Prostate gland (tissue), 2 donors: ENCODE measurements at regions not wholly inside any gene's neighbourhood (a gene's known extent, or its start where the extent isn't known, plus 50 kb on each side); places are given as distances from the start of the nearest gene placed in this dataset.

Experiments used
- DNase-seq: peaks from one replicate; pipeline ENCODE4 v3.0.0-alpha.2; 2019; ENCODE audit warnings: low spot score
- H3K27ac ChIP-seq, 2 donors: fragments of 200-600 bp; sonication (generic); 2 replicates each; pipeline ENCODE4 v1.5.1; 2017 to 2019
- H3K27me3 ChIP-seq: fragments of 200-600 bp; sonication (generic); replicated peaks from 2 replicates; pipeline ENCODE4 v1.5.1; 2019; ENCODE audit not compliant: insufficient read depth
- H3K36me3 ChIP-seq, 2 donors: fragments of 200-600 bp; sonication (generic); 1 replicate in 1 of 2; 2 replicates in 1 of 2; pipeline versions ENCODE4 v1.5.1 to v1.8.1; 2017 to 2019
- H3K4me1 ChIP-seq: fragments of 200-600 bp; sonication (generic); replicated peaks from 2 replicates; pipeline ENCODE4 v1.5.1; 2019
- H3K4me3 ChIP-seq, 2 donors: fragments of 200-600 bp; sonication (generic); 2 replicates each; pipeline ENCODE4 v1.5.1; 2017 to 2019
- H3K9me3 ChIP-seq: fragments of 200-600 bp; sonication (generic); 2 replicates; pipeline ENCODE4 v1.5.1; 2017
- CTCF ChIP-seq, 4 experiments: fragments of 200-600 bp in 2 of 4; fragments of 450-650 bp in 2 of 4; sonication (generic) in 2 of 4; IDR thresholded peaks; 1 replicate in 3 of 4; 2 replicates in 1 of 4; pipeline ENCODE4 v1.5.1; 2016 to 2019; ENCODE audit warnings: antibody characterized with exemption in 4 of 4, mild to moderate bottlenecking in 2 of 4, moderate library complexity in 2 of 4
- POLR2A ChIP-seq: fragments of 450-650 bp; IDR thresholded peaks from one replicate; pipeline ENCODE4 v1.6.1; 2016; ENCODE audit warnings: antibody characterized with exemption, mild to moderate bottlenecking
- POLR2AphosphoS5 ChIP-seq: sonication (generic); formaldehyde crosslinking; IDR thresholded peaks from one replicate; pipeline ENCODE4 v1.6.1; 2017; ENCODE audit warnings: antibody characterized with exemption
- WGBS: methylation state at CpG from one replicate; pipeline ENCODE4 v1.1.5; 2018; 5-methylcytosine and 5-hydroxymethylcytosine counted together
- intact Hi-C: fragments of 100-400 bp; cut with DNase I; formaldehyde crosslinking; loops from one replicate; pipeline ENCODE4 v1.14.2; 2022

- Histone ChIP-seq H3K27me3 (no peaks in the 10 kb centered on the region), H3K4me1 (no peaks in the 10 kb centered on the region), H3K36me3 (no peaks in the 10 kb centered on the region), H3K9me3 (no peaks in the 10 kb centered on the region), H3K27ac (no peak overlapping the region), H3K4me3 (no peak overlapping the region)
- no peak for DNase-seq
- TF ChIP-seq POLR2A = no peak
- no peak for TF ChIP-seq CTCF (IDR thresholded peaks at IDR 0.05)
- no peak for TF ChIP-seq POLR2AphosphoS5
- intact Hi-C loops = no loop called here
Measured at GRCh38 chr5:130287438-130287837, 383.2 kb downstream of the CHSY3 start.

- DNase-seq = no peak
- WGBS = 35% methylated on average over 2 of the region's 2 CpGs
- Histone ChIP-seq H3K36me3 (no peaks in the 10 kb centered on the region), H3K4me1 (no peaks in the 10 kb centered on the region), H3K4me3 (no peak overlapping the region), H3K27me3 (no peaks in the 10 kb centered on the region), H3K27ac (no peak overlapping the region), H3K9me3 (no peaks in the 10 kb centered on the region)
- TF ChIP-seq POLR2A (no peak), CTCF (IDR thresholded peaks at IDR 0.05) (no peak), POLR2AphosphoS5 (no peak)
- intact Hi-C loops = no loop called here
Measured at GRCh38 chr5:130286971-130287370, 382.7 kb downstream of the CHSY3 start.

- intact Hi-C loops = no loop called here
- H3K9me3 ChIP-seq = no peaks in the 10 kb centered on the region
- 80% methylated on average over 1 of the region's 1 CpG for WGBS
- H3K4me1 ChIP-seq = no peaks in the 10 kb centered on the region
- no peak overlapping the region for H3K4me3 ChIP-seq
- no peaks in the 10 kb centered on the region for H3K36me3 ChIP-seq
- no peak overlapping the region for H3K27ac ChIP-seq
- DNase-seq = no peak
- TF ChIP-seq CTCF (IDR thresholded peaks at IDR 0.05) (no peak), POLR2AphosphoS5 (no peak), POLR2A (no peak)
- H3K27me3 ChIP-seq = no peaks in the 10 kb centered on the region
Measured at GRCh38 chr5:130282049-130282448, 377.8 kb downstream of the CHSY3 start.

- 73% methylated on average over 8 of the region's 8 CpGs for WGBS
- TF ChIP-seq POLR2A (no peak), CTCF (IDR thresholded peaks at IDR 0.05) (no peak), POLR2AphosphoS5 (no peak)
- no peaks in the 10 kb centered on the region for H3K27me3 ChIP-seq
- H3K4me1 ChIP-seq = no peaks in the 10 kb centered on the region
- no peak overlapping the region for H3K27ac ChIP-seq
- intact Hi-C loops = no loop called here
- no peaks in the 10 kb centered on the region for H3K36me3 ChIP-seq
- no peak overlapping the region for H3K4me3 ChIP-seq
- H3K9me3 ChIP-seq = no peaks in the 10 kb centered on the region
- DNase-seq = no peak
Measured at GRCh38 chr5:130280528-130281217, 376.4 kb downstream of the CHSY3 start.

GRCh38 chr5:130279386-130279785 is 375.1 kb downstream of the CHSY3 start:
- no peak for DNase-seq

More at GRCh38 chr5:130279386-130279785, 375.1 kb downstream of the CHSY3 start:
- 72% methylated on average over 1 of the region's 1 CpG for WGBS
- Histone ChIP-seq H3K27me3 (no peaks in the 10 kb centered on the region), H3K4me1 (no peaks in the 10 kb centered on the region), H3K4me3 (no peak overlapping the region), H3K9me3 (no peaks in the 10 kb centered on the region), H3K36me3 (no peaks in the 10 kb centered on the region), H3K27ac (no peak overlapping the region)
- intact Hi-C loops = no loop called here
- no peak for TF ChIP-seq POLR2AphosphoS5
- TF ChIP-seq POLR2A = no peak
- no peak for TF ChIP-seq CTCF (IDR thresholded peaks at IDR 0.05)
